Right lobe of liver (tissue), 6 donors: ENCODE measurements at regions not wholly inside any gene's neighbourhood (a gene's known extent, or its start where the extent isn't known, plus 50 kb on each side); places are given as distances from the start of the nearest gene placed in this dataset.

ENCODE experiments used
- ATAC-seq, 4 donors: fragments of 200-7000 bp; cut with Tn5 transposase; one replicate each; pipeline ENCODE4 v1.9.1; 2020; ENCODE audit warnings: mild to moderate bottlenecking in 4 of 4, moderate library complexity in 4 of 4
- DNase-seq, 3 donors: peaks; one replicate each; pipeline ENCODE4 v3.0.0-alpha.2; 2020
- H3K27ac ChIP-seq, 3 donors: fragments of 200-600 bp; one replicate each; pipeline ENCODE4 v1.8.0; 2022
- H3K27me3 ChIP-seq, 2 donors: fragments of 200-600 bp; one replicate each; pipeline ENCODE4 v1.8.0; 2022
- H3K36me3 ChIP-seq, 4 donors: fragments of 200-600 bp; sonication (generic) in 1 of 4; one replicate each; pipeline versions ENCODE4 v1.5.1 to v1.8.0; 2017 to 2022; ENCODE audit warnings: control low read depth in 1 of 4
- H3K4me1 ChIP-seq, 4 donors: fragments of 200-600 bp; sonication (generic) in 1 of 4; one replicate each; pipeline versions ENCODE4 v1.5.1 to v1.8.0; 2017 to 2022; ENCODE audit warnings: control low read depth in 1 of 4
- H3K4me3 ChIP-seq, 3 donors: fragments of 200-600 bp; one replicate each; pipeline ENCODE4 v1.8.0; 2022
- H3K9me3 ChIP-seq, 4 donors: fragments of 200-600 bp; sonication (generic) in 1 of 4; one replicate each; pipeline versions ENCODE4 v1.5.1 to v1.8.0; 2017 to 2022; ENCODE audit warnings: control low read depth in 1 of 4
- POLR2A ChIP-seq: fragments of 450-650 bp; IDR thresholded peaks from one replicate; pipeline ENCODE4 v1.6.1; 2017; ENCODE audit warnings: antibody characterized with exemption, mild to moderate bottlenecking
- WGBS: methylation state at CpG from one replicate; pipeline ENCODE4 v1.1.6; 2018; ENCODE audit warnings: low coverage, low lambda C conversion rate; ENCODE audit not compliant: insufficient coverage; ENCODE audit errors: missing lambda C conversion rate; 5-methylcytosine and 5-hydroxymethylcytosine counted together
- intact Hi-C, 2 donors: fragments of 100-400 bp; cut with DNase I; formaldehyde crosslinking; loops; one replicate each; pipeline versions ENCODE4 v1.11.2 to v1.14.1; 2022
- TF ChIP-seq, protein P1 (sequence below), 4 donors: fragments of 200-600 bp in 3 of 4; fragments of 450-650 bp in 1 of 4; IDR thresholded peaks; one replicate each; pipeline versions ENCODE4 v1.5.1 to v1.8.0; 2016 to 2022; ENCODE audit warnings: antibody characterized with exemption in 4 of 4, mild to moderate bottlenecking in 2 of 4
- donor health status: DM: no; HTN: yes; CAD: no.
- donor health status: DM: no; HTN: no; CAD: no.
- donor health status: DM: no; HTN: no; CAD: no.
- donor health status: DM: no; HTN: yes; CAD: no.
- donor health status: DM: no; HTN: yes; CAD: no.

GRCh38 chr20:11754451-11754850 is 163.2 kb upstream of the BTBD3 start:
- intact Hi-C loops: no loop called here
- Histone ChIP-seq H3K27me3 (no peaks in the 10 kb centered on the region), H3K9me3 (no peaks in the 10 kb centered on the region), H3K27ac (no peak overlapping the region), H3K36me3 (no peaks in the 10 kb centered on the region), H3K4me1 (no peaks in the 10 kb centered on the region), H3K4me3 (no peak overlapping the region)
- 69% methylated on average over 4 of the region's 4 CpGs for WGBS
- DNase-seq (no peak), ATAC-seq (no peak)
- no peak for TF ChIP-seq POLR2A
- TF ChIP-seq, protein P1, sequence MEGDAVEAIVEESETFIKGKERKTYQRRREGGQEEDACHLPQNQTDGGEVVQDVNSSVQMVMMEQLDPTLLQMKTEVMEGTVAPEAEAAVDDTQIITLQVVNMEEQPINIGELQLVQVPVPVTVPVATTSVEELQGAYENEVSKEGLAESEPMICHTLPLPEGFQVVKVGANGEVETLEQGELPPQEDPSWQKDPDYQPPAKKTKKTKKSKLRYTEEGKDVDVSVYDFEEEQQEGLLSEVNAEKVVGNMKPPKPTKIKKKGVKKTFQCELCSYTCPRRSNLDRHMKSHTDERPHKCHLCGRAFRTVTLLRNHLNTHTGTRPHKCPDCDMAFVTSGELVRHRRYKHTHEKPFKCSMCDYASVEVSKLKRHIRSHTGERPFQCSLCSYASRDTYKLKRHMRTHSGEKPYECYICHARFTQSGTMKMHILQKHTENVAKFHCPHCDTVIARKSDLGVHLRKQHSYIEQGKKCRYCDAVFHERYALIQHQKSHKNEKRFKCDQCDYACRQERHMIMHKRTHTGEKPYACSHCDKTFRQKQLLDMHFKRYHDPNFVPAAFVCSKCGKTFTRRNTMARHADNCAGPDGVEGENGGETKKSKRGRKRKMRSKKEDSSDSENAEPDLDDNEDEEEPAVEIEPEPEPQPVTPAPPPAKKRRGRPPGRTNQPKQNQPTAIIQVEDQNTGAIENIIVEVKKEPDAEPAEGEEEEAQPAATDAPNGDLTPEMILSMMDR (IDR thresholded peaks at IDR 0.05): no peak

- no peaks in the 10 kb centered on the region for H3K27me3 ChIP-seq
- no peaks in the 10 kb centered on the region for H3K4me1 ChIP-seq
- H3K4me3 ChIP-seq: no peak overlapping the region
- no peaks in the 10 kb centered on the region for H3K36me3 ChIP-seq
- DNase-seq (no peak), ATAC-seq (peak; percentile 44 to 75 (median 60))
- 18% methylated on average over 6 of the region's 6 CpGs for WGBS
- intact Hi-C loops: no loop called here
- no peak overlapping the region for H3K27ac ChIP-seq
- TF ChIP-seq POLR2A: no peak
- TF ChIP-seq, protein P1 (IDR thresholded peaks at IDR 0.05): peak in 1 of 4 donors; percentile 13
- no peaks in the 10 kb centered on the region for H3K9me3 ChIP-seq
Observed at GRCh38 chr20:11755071-11755841, 162.4 kb upstream of the BTBD3 start.

DNA sequence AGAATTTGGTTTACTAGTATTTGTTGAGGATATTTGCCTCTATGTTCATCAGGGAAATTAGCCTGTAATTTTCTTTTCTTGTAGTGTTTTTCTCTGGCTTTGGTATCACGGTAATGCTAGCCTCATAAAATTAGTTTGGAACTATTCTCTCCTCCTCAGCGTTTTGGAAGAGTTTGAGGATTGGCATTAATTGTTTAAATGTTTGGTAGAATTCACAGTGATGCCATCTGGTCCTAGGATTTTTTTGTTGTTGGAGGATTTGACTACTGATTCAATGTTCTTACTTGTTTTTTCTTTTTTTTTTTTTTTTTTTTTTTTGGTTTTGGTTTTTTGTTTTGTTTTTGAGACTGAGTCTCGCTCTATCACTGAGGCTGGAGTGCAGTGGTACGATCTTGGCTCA is 156.2 kb upstream of the BTBD3 start:
- 67% methylated on average over 4 of the region's 4 CpGs for WGBS
- intact Hi-C loops: no loop called here
- Histone ChIP-seq H3K9me3 (no peaks in the 10 kb centered on the region), H3K27me3 (no peaks in the 10 kb centered on the region), H3K4me1 (no peaks in the 10 kb centered on the region), H3K36me3 (no peaks in the 10 kb centered on the region), H3K27ac (no peak overlapping the region), H3K4me3 (no peak overlapping the region)
- ATAC-seq: no peak
- TF ChIP-seq POLR2A: no peak
- TF ChIP-seq, protein P1 (IDR thresholded peaks at IDR 0.05): no peak
- no peak for DNase-seq

DNA sequence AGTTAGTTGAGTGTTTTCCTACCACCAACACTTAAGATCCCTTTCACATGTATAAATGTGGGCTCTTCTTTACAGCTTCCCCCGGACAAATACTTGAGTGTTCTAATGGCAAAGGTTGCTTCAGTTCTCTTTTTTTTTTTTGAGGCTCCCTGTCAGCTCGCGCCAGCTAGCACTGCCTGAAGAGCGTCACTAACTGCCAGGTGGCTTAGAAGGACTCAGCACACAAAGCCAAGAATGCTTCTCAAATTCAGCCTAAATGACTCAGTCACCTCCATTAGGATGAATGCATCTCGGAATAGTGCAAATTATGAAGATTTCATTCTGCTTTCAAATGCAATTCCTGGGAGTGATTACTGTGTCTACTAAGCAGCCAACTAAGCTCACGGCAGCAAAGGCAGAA is 150.7 kb upstream of the BTBD3 start:
- no peak overlapping the region for H3K27ac ChIP-seq
- no peaks in the 10 kb centered on the region for H3K4me1 ChIP-seq
- no peaks in the 10 kb centered on the region for H3K9me3 ChIP-seq
- no peaks in the 10 kb centered on the region for H3K27me3 ChIP-seq
- TF ChIP-seq, protein P1 (IDR thresholded peaks at IDR 0.05): no peak
- no peak for TF ChIP-seq POLR2A
- H3K4me3 ChIP-seq: no peak overlapping the region
- DNase-seq (no peak), ATAC-seq (no peak)
- 44% methylated on average over 6 of the region's 6 CpGs for WGBS
- H3K36me3 ChIP-seq: no peaks in the 10 kb centered on the region
- intact Hi-C loops: no loop called here
